ENCODE measurements at regions not wholly inside any gene's neighbourhood (a gene's known extent, or its start where the extent isn't known, plus 50 kb on each side); places are given as distances from the start of the nearest gene placed in this dataset.

- Histone ChIP-seq H3K4me2 (ENCODE audit: control insufficient read depth, insufficient read depth) (no peak overlapping the region), H3K9me3 (replicated peaks; ENCODE audit: control insufficient read depth, insufficient read depth, low read length) (no peaks in the 10 kb centered on the region), H3K27me3 (replicated peaks in 1 of 2; ENCODE audit: control insufficient read depth in 2 of 2, insufficient read depth in 2 of 2, low read length in 1 of 2) (no peaks in the 10 kb centered on the region), H4K20me1 (ENCODE audit: control insufficient read depth, insufficient read depth) (no peaks in the 10 kb centered on the region), H3K27ac (ENCODE audit: control insufficient read depth, insufficient read depth) (no peak overlapping the region), H3K4me1 (ENCODE audit: control insufficient read depth, insufficient read depth, low read length) (no peaks in the 10 kb centered on the region), H3K36me3 (ENCODE audit: control insufficient read depth in 2 of 2, insufficient read depth in 2 of 2, low read length in 1 of 2) (no peaks in the 10 kb centered on the region), H3K79me2 (ENCODE audit: control insufficient read depth, insufficient read depth, low read length) (no peaks in the 10 kb centered on the region), H3K9ac (ENCODE audit: control insufficient read depth, insufficient read depth, low read length) (no peak overlapping the region), H2AFZ (ENCODE audit: control insufficient read depth, low read depth, low read length) (no peak overlapping the region), H3K4me3 (no peak overlapping the region)
- ChIA-PET RAD21 (ENCODE audit: unreplicated experiment) (no interaction called here), SMC1A (ENCODE audit: uncharacterized antibody, unreplicated experiment) (interaction anchor here (0.9 to 1.3 kb wide), 3 partner anchors 12 to 505 kb away, joined by 3 to 5 read pairs (median 4); no protein-coding TSS in a partner anchor), CTCF (no interaction called here), POLR2A (no interaction called here)
- WGBS (ENCODE audit: insufficient coverage, insufficient replicate concordance, low lambda C conversion rate, missing lambda C conversion rate): 0% methylated on average over 2 of the region's 2 CpGs
- intact Hi-C loops (cut with micrococcal nuclease; ENCODE audit: unreplicated experiment): no loop called here
- in situ Hi-C loops (cut with MboI): no loop called here
- DNase-seq (ENCODE audit: low read depth, low spot score) (no peak), FAIRE-seq (no peak), ATAC-seq (no peak)
- no TSS peak for BruUV-seq (replicated peaks)
- TF ChIP-seq SMARCA5 (IDR thresholded peaks at IDR 0.05): no peak
Observed at GRCh38 chr12:28601570-28602058, 411.4 kb downstream of the CCDC91 start.

GRCh38 chr12:28602786-28603185 is 412.5 kb downstream of the CCDC91 start:
- Histone ChIP-seq H3K27me3 (replicated peaks in 1 of 2; ENCODE audit: control insufficient read depth in 2 of 2, insufficient read depth in 2 of 2, low read length in 1 of 2) (no peaks in the 10 kb centered on the region), H3K9me3 (replicated peaks; ENCODE audit: control insufficient read depth, insufficient read depth, low read length) (no peaks in the 10 kb centered on the region), H3K4me1 (ENCODE audit: control insufficient read depth, insufficient read depth, low read length) (no peaks in the 10 kb centered on the region), H3K36me3 (ENCODE audit: control insufficient read depth in 2 of 2, insufficient read depth in 2 of 2, low read length in 1 of 2) (no peaks in the 10 kb centered on the region), H3K9ac (ENCODE audit: control insufficient read depth, insufficient read depth, low read length) (no peak overlapping the region), H4K20me1 (ENCODE audit: control insufficient read depth, insufficient read depth) (no peaks in the 10 kb centered on the region), H3K79me2 (ENCODE audit: control insufficient read depth, insufficient read depth, low read length) (no peaks in the 10 kb centered on the region), H3K4me2 (ENCODE audit: control insufficient read depth, insufficient read depth) (no peak overlapping the region), H3K4me3 (no peak overlapping the region), H3K27ac (ENCODE audit: control insufficient read depth, insufficient read depth) (no peak overlapping the region), H2AFZ (ENCODE audit: control insufficient read depth, low read depth, low read length) (no peak overlapping the region)
- intact Hi-C loops (cut with micrococcal nuclease; ENCODE audit: unreplicated experiment) (no loop called here), in situ Hi-C loops (cut with MboI) (no loop called here)
- no peak for ATAC-seq
- 50% methylated on average over 4 of the region's 4 CpGs for WGBS (ENCODE audit: insufficient coverage, insufficient replicate concordance, low lambda C conversion rate, missing lambda C conversion rate)
- no peak for FAIRE-seq
- CTCF ChIA-PET: no interaction called here
- SMC1A ChIA-PET (ENCODE audit: uncharacterized antibody, unreplicated experiment): interaction anchor here (1.1 kb wide), 1 partner anchor 506 kb away, joined by 3 read pairs; no protein-coding TSS in a partner anchor
- RAD21 ChIA-PET (ENCODE audit: unreplicated experiment): no interaction called here
- no TSS peak for BruUV-seq (replicated peaks)
- POLR2A ChIA-PET: no interaction called here
- TF ChIP-seq MXI1 (IDR thresholded peaks at IDR 0.05; ENCODE audit: low read depth, low read length): no peak
- TF ChIP-seq ZZZ3 (IDR thresholded peaks at IDR 0.05; ENCODE audit: control insufficient read depth, insufficient read length, low read depth): no peak
- no peak for TF ChIP-seq SIN3A (IDR thresholded peaks at IDR 0.05; ENCODE audit: low read depth, low read length)
- no peak for TF ChIP-seq BRCA1 (IDR thresholded peaks at IDR 0.05; ENCODE audit: low read depth, low read length)
- no peak for TF ChIP-seq HDGF (IDR thresholded peaks at IDR 0.05)
- no peak for TF ChIP-seq CBX3 (IDR thresholded peaks at IDR 0.05; ENCODE audit: borderline replicate concordance, low read depth)
- TF ChIP-seq DPF2 (IDR thresholded peaks at IDR 0.05): no peak
- DNase-seq (ENCODE audit: low read depth, low spot score): no peak
